ENCODE measurements at regions not wholly inside any gene's neighbourhood (a gene's known extent, or its start where the extent isn't known, plus 50 kb on each side); places are given as distances from the start of the nearest gene placed in this dataset.

DNA sequence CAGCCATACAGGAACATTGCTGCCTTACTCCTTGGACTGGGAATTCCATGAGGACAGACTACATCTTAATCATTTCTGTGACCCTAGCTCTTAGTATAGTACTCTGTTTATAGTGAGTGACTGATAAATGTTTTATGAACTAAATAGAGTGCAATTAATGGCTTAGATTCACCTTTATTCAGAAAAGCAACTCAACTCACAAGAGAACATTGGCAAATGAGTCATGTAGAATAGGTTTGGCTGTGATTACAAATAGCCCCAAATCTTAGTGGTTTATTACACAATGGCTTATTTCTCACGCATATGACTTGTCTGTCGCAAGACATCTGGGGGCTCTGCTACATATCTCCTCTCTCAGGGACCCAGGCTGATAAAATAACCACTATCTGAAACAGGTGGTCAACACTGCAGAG lies 121.6 kb upstream of the KL start:
- no peak overlapping the region for H3K4me3 ChIP-seq (replicated peaks in 1 of 3; ENCODE audit: insufficient read depth in 1 of 3, low read depth in 2 of 3, low read length in 3 of 3)
- H3K79me2 ChIP-seq (ENCODE audit: insufficient read depth, low read length): no peaks in the 10 kb centered on the region
- H3K9ac ChIP-seq (ENCODE audit: insufficient read depth, low read depth, low read length): no peak overlapping the region
- POLR2A ChIA-PET: no interaction called here
- no peak overlapping the region for H3K4me2 ChIP-seq (ENCODE audit: low read depth, low read length)
- no peaks in the 10 kb centered on the region for H4K20me1 ChIP-seq (ENCODE audit: insufficient read depth, low read length)
- CTCF ChIA-PET (ENCODE audit: low intra/inter-chr PET ratio, low total read pairs): no interaction called here
- DNase-seq (ENCODE audit: low spot score): no peak
- no peaks in the 10 kb centered on the region for H3K36me3 ChIP-seq (replicated peaks in 1 of 2; ENCODE audit: control insufficient read depth in 1 of 2, insufficient read depth in 2 of 2, low read length in 2 of 2)
- H2AFZ ChIP-seq (ENCODE audit: low read length): no peak overlapping the region
- no peaks in the 10 kb centered on the region for H3K9me3 ChIP-seq (ENCODE audit: low read length)
- H3K27ac ChIP-seq (ENCODE audit: extremely low read length, insufficient read depth, low read length): no peak overlapping the region
- in situ Hi-C loops (cut with HindIII; ENCODE audit: extremely low pct_ligation_motif_present, low pct_unique_long_range_greater_than_20kb) (no loop called here), intact Hi-C loops (cut with micrococcal nuclease; ENCODE audit: unreplicated experiment) (no loop called here)
- no peak for FAIRE-seq
- BruUV-seq (replicated peaks): no TSS peak
- 18% methylated on average over 2 of the region's 2 CpGs for WGBS (ENCODE audit: low lambda C conversion rate)
- peaks cover 1 to 24% of the 10 kb centered on the region in 2 experiments; a peak in 3 of 5 replicates for H3K27me3 ChIP-seq (ENCODE audit: control insufficient read depth in 1 of 2, insufficient read depth in 2 of 2, low read length in 2 of 2)
- ATAC-seq: no peak
- no peaks in the 10 kb centered on the region for H3K4me1 ChIP-seq (ENCODE audit: insufficient read depth, low read length)
- TF ChIP-seq PRDM4 (CRISPR knock-in tag; IDR thresholded peaks at IDR 0.05; ENCODE audit: borderline replicate concordance): no peak
- TF ChIP-seq, protein P1, sequence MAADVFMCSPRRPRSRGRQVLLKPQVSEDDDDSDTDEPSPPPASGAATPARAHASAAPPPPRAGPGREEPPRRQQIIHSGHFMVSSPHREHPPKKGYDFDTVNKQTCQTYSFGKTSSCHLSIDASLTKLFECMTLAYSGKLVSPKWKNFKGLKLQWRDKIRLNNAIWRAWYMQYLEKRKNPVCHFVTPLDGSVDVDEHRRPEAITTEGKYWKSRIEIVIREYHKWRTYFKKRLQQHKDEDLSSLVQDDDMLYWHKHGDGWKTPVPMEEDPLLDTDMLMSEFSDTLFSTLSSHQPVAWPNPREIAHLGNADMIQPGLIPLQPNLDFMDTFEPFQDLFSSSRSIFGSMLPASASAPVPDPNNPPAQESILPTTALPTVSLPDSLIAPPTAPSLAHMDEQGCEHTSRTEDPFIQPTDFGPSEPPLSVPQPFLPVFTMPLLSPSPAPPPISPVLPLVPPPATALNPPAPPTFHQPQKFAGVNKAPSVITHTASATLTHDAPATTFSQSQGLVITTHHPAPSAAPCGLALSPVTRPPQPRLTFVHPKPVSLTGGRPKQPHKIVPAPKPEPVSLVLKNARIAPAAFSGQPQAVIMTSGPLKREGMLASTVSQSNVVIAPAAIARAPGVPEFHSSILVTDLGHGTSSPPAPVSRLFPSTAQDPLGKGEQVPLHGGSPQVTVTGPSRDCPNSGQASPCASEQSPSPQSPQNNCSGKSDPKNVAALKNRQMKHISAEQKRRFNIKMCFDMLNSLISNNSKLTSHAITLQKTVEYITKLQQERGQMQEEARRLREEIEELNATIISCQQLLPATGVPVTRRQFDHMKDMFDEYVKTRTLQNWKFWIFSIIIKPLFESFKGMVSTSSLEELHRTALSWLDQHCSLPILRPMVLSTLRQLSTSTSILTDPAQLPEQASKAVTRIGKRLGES (CRISPR knock-in tag; IDR thresholded peaks at IDR 0.05; ENCODE audit: borderline replicate concordance): no peak
- no peak for TF ChIP-seq ZNF550 (CRISPR knock-in tag; IDR thresholded peaks at IDR 0.05; ENCODE audit: borderline replicate concordance)
- no peak for TF ChIP-seq SKI (IDR thresholded peaks at IDR 0.05; ENCODE audit: partially characterized antibody)
- TF ChIP-seq KDM1A (CRISPR knock-in tag; IDR thresholded peaks at IDR 0.05): no peak
- TF ChIP-seq SATB2 (CRISPR knock-in tag; IDR thresholded peaks at IDR 0.05): no peak
- TF ChIP-seq NR2C2 (CRISPR knock-in tag; IDR thresholded peaks at IDR 0.05; ENCODE audit: borderline replicate concordance): no peak
- no peak for TF ChIP-seq FOXP4 (CRISPR knock-in tag; IDR thresholded peaks at IDR 0.05)
- no peak for TF ChIP-seq FOXK1 (CRISPR knock-in tag; IDR thresholded peaks at IDR 0.05; ENCODE audit: borderline replicate concordance, low read depth)
- TF ChIP-seq PBX3 (CRISPR knock-in tag; IDR thresholded peaks at IDR 0.05; ENCODE audit: borderline replicate concordance): no peak
- no peak for TF ChIP-seq POLR2AphosphoS5 (IDR thresholded peaks at IDR 0.05; ENCODE audit: low read depth, low read length)
- no peak for TF ChIP-seq ZNF451 (CRISPR knock-in tag; IDR thresholded peaks at IDR 0.05)
- TF ChIP-seq SIN3B (IDR thresholded peaks at IDR 0.05; ENCODE audit: low read length): no peak
- no peak for TF ChIP-seq DBP (CRISPR knock-in tag; IDR thresholded peaks at IDR 0.05; ENCODE audit: not compliant biosample characterization)

Data from HepG2 (cell line).